ENCODE measurements at regions not wholly inside any gene's neighbourhood (a gene's known extent, or its start where the extent isn't known, plus 50 kb on each side); places are given as distances from the start of the nearest gene placed in this dataset.

DNA sequence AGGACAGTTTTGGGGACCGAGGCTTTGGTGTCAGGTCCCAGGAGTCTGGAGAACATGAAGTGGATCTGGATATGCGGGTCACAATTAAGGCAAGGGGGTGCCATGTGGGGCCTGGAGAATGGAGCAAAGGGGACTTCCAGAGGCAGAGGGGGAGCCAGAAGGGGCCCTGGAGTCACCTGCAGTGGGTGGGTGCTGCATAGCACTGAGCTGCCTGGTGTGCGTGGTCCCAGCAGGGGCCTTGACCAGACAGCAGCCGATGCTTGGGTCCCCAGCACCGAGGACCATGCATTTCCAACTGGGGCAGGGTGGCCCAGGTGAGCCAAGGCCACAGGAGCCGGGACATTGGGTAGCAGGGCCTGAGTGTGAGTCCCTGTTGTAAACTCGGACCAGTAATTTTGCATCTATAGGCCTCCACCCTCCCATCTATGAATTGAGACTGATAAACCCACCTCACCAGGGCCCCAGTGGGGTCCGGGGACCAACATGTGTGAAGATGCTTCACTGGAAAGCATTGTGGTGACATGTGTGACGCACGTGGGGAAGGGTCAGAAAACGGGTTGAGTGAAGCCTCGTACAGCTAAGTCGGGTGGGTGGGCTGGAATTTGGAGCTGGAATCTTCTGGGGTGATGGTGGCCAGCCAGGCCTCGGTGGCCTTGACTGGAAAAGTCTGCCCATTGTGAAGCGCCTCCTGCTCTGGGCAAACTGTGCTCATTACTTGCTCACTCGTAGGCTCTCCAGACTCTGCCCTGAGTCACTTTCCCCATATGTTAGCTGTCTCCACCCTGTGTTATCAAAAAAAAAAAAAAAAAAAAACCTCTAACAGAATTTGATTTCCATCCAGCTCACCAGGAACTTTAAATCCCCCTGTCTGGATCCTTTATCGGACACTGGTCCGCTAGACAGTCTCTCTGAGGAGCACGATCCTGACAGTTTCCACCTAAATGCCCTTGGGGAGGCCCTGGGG is 90.5 kb upstream of the ZNF469 start:
- DNase-seq = no peak

DNA sequence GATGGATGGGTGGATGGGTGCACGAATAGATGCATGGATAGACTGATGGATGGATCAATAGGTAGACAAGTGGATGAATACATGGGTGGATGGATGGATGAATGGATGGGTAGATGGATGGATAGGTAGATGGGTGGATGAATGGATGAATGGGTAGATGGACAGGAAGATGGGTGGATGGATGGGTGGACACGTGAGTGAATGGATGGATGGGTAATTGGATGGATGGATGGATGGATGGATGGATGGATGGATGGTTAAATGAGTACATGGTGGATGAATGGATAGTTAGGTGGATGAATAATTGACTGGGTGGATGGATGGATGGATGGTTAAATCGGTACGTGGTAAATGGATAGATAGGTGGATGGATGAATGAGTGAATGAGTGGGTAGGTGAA is 89.7 kb upstream of the ZNF469 start:
- no peak for DNase-seq

DNA sequence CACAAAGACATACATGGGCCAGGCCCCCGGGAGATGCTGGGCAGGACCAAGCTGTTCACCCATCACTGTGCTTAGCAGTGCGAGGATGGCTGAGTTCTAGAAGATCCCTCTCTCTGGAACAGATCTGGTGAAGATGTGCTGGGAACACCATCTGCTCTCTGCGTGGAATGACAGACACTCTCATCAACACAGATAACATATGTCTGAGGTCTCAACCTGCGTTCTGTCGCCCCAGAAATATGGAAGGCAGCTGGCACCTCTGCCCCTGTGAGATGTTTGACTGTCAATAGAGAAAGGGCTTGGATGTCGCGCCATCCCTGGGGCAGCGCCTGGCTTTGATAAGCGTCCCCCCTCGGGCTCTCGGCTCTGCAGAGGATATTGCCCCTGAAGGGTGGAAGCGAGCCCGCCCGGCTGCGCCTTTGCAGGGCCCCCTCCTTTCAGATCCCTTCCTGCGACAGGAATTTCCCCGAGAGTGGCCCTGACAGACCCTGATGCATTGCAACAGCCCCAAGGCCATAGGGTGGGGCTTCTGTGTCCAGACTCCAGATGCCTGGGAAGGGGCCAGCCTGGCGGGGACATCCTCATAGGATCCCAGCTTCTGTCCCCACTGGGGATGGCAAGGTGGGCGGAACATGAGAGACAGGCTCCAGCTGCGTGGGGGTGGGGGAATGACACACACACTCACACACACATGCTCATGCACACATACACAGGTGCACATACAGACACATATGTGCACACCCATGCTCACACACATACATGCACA is 86.9 kb upstream of the ZNF469 start:
- DNase-seq = no peak

DNA sequence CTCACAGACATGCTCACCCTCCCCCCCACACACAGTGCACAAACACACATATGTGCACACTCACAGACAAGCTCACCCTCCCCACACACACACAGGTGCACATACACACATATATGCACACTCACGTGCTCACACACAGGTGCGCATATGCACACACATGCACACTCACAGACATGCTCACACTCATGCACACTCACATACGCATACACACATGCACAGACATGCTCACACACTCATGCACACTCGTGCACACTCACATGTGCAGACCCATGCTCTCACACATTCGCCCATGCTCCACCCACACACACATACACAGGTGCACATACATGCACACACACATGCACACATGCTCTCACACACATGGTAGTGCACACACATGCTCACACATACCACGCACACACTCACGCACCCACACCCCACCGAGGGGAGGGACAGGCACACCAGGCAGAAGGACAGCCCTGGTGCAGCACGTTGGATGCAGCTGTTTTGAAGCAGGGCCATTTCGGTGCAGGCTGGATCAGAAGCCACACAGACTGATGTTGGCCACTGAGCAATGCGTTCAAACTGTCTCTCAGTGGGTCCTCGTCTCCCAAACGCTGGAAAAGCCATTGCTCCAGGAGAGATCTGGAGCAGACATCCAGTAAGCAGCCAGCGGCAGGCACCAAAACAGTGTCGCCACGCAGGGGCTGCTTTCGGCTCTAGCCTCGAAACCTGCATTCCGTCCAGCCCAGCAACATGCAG is 86.2 kb upstream of the ZNF469 start:
- no peak for DNase-seq

DNA sequence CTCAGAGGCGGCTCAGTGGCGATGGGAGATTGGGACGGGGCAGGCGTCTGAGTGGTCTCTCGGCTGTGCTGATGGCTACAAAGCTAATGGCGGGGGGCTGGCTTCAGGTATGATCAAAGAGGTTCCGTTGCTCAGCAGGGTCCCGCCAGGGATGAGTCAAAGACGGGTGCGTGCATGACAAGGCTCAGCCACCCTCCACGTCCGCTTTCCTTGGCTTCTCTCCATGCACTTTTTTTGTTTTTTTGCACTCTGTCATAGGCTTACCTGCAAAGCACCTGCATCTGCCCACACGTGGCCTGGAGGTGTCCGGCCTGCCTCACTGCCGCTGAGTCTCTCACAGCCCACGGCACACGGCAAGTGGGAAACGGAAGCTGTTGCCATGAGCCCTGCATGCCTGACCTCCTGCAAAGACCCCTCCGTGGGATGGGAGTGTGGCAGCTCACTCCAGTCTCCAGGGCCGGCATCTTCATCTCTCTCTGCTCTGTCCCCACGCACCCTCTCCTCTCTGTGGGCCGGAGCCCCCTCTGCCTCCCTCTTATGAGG is 85.5 kb upstream of the ZNF469 start:
- no peak for DNase-seq

DNA sequence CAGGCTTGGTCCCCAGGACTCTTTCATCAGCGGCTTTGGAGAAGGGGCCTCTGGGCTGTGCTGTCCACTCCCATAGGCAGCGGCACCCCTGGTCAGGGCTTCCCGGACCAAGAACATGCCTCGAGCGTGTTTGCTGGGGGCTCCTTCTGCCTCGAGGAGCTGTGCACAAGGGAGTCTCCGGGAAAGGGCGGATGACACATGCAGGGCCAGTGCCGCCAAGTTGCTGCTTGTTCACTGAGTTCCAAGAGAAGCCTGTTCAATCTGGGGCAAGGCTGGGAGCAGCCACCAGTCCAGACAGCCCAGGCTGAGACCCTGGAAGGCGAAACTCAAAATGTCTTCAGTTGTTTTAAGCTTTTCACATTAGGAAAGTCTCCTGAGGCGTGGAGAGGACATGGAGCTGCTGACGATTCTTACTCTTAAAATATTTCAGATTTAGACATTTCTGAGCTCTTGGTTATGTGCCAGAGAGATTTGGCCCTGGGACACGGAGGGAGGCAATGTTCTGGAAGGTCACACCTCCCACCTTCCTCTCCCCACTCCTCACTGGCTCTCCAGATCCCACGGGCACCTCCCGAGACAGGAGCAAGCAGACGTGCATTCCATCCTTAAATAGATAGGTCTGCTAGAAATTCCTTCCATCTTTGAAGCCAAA is 84.5 kb upstream of the ZNF469 start:
- DNase-seq = no peak

DNA sequence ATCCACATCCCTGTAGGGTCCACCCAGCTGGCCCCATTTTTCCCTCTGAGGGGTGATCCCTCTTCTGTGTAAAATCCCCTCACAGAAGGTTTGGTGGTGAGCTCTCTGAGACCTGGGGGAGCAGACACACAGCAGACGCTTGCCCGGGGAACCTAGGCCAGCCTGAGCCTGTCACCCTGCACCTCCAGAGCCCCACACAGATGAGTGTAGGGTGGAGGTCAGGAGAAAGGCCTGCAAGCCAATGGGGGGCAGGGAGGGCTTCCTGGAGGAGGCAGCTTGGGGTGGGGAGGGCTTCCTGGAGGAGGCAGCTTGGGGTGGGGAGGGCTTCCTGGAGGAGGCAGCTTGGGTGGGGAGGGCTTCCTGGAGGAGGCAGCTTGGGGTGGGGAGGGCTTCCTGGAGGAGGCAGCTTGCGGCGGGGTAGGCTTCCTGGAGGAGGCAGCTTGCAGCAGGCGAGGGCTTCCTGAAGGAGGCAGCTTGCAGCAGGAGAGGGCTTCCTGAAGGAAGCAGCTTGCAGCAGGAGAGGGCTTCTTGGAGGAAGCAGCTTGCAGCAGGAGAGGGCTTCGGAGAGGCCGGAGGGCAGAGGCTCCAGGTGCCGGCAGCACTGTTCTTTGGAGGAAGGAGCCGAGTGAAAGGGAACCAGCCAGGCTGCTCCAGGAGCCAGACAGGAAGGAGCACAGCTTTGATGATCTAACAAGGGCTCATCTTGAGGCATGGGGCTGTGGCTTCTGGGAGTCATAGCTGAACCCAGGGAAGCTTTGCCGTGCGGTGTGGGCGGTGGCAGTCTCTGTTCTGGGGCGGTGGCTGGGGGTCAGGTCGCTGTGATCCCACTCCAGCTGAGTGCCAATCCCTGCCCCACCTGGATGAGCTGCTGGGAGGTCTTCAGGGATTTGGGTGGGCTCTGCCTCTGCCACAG is 83.7 kb upstream of the ZNF469 start:
- DNase-seq = no peak

DNA sequence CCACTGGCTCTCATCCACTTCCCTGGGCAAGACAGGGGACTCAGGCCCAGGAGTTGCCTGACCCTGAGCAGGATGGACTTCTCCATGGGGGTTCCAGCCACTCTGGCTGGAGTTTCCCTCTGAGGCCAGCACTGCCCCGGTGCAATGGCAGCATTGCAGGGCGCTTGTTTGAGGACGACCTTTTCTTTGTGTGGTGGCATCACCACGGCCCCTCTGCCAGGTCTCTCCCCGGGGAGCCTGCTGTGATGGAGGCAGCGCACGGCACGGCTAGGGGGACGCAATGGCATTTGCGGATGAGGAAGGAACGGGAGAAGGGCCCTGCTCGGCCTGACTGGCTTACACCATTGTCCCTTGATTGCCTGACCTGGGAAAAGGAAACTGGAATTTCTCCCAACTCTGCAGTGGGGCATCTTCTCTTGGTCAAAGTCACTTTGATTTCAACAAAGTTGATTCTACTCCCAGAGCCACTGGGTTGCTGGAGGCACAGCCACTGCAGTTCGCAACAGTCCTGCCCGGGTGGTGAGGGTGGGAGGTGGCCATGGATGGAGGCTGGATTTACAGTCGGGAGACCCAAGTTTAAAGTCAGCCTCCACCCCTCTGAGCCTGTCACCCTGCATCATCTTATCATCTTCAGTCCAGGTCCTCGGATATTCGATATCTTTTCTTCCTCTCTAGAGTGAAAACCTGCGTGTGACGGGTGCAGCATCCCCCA is 82.9 kb upstream of the ZNF469 start:
- no peak for DNase-seq

DNA sequence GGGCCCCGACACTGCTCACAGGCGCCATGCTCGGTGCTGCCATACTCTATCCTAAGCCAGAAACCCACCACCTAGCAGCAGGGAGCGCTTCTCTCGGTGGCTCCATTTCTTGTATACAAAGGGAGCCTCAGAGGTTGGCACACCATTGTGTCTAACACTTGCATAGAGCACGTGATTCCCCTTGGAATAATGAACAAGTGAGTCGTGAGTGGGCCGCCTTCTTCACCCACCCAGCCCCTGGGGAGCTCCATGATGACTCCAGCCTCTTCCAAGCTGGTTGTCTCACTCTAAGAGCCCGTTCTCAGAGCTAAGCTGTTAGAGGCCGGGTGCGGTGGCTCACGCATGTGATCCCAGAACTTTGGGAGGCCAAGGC is 82.3 kb upstream of the ZNF469 start:
- no peak for DNase-seq

DNA sequence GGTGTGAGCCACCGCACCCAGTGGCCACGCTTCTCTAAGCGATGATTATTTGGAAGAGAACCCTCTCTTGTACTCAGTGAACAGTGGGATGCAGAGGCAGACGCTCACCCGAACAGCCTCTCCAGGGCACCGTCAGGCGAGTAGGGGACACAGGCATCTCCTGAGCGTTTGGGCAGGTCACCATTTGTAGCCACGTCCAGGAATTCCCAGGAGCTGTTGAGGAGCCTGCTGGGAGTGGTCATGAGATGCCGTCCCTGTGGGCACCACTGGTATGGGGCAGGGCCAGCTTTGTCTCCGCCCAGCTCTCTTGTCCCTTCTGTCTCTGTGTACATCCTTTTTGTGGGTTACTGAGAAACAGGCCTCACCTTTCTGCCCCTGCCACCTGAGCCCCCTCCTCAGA is 81.3 kb upstream of the ZNF469 start:
- no peak for DNase-seq

DNA sequence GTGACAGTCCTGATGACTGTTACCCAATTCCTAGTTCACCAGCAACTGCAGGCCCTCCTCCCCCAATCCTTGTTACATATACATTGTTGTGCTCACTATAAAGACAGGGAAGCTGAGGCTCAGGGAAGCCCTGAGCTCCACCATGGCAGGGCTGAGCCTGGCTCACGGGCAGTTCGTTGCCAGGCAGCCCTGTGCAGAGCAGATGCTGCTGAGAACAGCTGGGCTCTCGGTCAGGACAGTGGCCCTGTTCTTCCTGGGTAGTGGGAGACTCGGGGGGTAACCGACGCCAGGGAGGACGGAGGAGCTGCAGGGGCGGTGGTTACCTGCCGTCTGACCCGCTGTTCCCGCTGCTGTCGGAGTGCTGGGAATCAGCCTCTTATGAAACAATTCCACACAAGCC is 80.9 kb upstream of the ZNF469 start:
- DNase-seq = no peak

DNA sequence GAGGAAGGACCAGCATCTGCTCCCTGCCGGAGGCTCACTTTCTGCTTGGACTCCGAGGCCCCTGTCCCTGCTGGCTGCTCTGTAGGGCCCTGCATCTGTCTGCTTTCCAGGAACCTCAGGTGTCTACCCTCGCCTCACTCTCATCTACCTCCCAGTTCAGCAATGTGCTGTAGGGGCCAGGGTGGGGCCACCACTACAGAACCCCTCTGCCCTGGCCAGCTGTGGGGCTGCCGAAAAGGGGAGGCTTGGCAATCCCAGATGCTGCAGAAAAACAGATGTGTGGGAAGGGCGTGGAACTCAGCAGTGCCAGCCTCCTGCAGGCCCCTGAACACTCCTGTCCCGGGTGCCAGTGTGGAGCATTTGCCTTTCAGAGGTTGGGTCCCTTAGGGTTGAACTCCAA is 80.1 kb upstream of the ZNF469 start:
- DNase-seq = no peak

DNA sequence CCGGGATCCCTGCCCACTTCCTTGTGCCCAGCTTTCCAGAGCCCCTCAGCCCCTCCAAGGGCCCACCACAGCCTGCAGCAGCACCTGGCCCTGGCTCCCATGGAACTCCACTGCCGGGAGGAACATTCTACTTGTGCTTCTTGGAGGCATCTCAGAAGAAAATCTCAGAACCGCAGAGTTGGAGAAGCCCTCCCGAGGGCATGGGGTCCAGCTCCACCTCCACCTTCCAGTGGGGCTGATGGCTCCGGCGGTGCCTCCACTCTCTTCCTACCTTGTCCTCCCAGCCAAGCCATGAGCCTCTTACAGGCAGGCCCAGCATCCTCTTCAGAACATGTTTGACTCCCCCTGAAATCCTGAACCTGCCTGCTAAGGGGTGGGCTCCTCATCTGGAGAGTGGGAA is 79.4 kb upstream of the ZNF469 start:
- DNase-seq = no peak

DNA sequence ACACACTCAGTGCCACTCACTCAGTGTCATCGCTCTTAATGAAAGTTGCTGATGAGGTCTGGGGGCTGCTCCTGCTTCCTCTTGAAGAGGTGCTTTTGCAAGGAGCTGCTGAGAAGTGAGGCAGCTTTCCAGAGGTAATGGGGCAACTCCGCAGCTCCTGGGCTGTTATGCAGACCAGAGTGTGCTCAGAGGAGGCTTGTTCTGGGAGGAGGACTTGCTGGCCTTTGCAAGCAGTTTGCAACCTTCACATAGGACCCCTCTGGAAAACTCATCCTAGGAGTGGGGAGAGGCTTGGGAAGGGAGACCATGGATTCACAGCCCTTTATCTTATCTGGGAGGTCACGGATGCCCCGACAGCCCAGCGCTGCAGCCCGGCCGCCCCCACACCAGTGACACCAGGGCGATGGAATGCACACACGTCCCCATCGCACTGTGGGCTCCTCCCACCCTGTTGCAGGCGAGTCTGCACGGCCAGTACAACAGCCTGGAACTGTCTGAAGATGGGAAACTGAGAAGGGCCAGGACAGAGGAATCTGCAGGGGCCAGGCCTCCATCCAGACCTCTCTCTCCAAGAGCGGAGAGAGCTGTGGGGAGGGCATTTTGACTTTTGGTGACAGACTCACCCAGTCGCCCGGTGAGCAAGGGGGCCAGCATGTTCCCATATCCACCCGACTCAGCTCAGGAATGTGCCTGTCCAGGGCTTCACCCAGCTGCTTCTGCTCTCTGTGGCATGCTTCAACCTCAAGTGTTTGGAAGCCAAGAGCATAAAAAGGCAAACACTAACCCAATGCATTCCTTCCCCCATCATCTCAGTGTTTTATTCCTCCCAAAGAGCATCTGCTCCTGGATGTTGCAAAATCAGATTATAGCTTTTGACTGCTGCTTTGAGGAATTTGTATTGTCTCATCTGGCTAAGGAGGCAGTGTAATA is 78.6 kb upstream of the ZNF469 start:
- no peak for DNase-seq

DNA sequence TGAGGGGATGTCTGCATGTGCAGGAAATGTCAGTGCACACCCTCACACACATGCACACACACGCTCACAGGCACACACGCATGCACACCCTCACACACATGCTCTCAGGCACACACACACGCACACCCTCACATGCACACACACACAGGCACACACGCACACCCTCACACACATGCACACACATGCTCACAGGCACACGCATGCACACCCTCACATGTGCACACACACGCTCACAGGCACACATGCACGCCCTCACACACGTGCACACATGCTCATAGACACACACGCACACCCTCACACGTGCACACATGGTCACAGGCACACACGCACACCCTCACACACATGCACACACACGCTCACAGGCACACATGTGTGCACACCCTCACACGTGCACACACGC is 77.6 kb upstream of the ZNF469 start:
- DNase-seq = no peak

DNA sequence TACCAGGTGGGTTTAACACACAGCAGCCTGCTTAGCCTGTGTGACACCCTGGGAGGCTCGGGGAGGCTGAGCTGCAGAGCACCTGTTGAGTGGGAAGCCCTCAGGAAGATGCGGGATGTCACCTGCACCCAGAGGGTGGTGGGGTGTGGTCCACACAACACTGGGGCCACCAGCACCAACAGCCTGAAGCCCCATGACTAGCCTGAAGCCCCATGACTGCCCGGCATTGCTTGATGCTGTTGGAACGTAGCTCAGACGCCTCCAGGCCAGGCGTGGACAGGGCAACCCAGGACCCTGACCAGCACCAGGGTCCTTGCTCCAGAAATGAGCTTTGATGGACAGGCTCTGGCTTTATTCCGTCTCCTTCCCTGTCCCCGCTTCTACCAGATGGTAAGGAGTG is 76.3 kb upstream of the ZNF469 start:
- DNase-seq = no peak

DNA sequence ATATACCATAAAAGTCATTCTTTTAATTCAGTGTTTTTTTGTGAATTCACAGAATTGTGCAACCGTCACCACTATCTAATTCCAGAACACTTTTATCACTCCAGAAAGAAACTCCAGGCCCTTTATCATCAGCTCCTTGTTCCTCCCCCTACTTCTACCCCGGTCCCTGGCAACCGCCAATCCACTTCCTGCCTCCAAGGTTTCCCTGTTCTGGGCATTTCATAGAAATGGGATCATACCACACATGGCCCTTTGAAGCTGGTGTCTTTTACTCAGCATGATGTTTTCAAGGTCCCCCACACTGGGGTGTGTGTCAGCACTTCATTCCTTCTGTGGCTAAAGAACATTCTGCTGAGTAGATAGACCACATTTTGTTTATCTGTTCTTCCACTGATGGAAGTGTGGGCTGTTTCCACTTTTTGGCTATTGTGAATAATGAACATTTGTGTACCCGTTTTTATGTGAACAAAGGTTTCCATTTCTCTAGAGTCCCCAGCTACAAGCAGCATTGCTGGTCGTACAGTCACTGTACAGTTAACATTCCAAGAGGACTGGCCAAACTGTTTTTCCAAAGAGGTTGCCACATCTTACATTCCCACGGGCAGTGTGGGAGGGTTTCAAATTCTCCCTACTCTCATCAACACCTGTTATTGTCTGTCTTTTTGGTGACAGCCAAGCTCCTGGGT is 75.8 kb upstream of the ZNF469 start:
- no peak for DNase-seq

DNA sequence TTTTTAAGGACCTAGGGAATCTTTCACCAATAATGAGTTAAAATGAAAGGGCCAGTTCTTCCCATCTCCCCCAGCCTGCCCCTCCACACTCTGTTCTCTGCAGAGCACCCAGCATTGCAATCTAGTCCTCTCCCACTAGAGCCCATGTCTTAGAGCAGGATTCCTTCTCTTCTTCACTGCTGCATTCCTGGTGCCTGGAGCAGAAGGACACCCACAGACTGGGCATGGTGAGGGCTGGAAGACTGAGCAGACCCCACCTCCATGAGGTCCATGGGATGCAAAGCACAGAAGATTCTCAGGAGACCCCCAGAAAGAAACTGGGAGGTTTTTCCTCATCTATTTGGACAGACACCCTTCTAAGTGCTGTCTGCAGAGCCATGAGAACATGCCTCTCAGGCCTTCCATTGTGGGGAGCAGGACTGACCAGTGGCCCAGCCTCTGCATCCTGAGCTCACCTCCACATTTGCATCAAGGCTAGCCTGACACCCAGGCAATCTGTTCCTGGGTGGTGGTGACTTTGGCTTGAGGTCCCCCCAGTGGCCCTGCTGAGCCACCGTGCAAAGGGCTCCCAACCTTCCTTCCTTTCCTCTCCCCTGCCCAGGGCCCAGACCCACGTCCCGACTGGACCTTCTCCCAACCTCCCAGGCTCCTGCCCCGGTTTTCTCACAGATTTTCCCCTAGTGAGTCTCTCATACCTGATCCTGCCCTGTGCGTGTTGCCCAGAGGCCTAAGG is 74.2 kb upstream of the ZNF469 start:
- no peak for DNase-seq

All from DMS53 (cell line).